ENCODE measurements at regions not wholly inside any gene's neighbourhood (a gene's known extent, or its start where the extent isn't known, plus 50 kb on each side); places are given as distances from the start of the nearest gene placed in this dataset.

DNA sequence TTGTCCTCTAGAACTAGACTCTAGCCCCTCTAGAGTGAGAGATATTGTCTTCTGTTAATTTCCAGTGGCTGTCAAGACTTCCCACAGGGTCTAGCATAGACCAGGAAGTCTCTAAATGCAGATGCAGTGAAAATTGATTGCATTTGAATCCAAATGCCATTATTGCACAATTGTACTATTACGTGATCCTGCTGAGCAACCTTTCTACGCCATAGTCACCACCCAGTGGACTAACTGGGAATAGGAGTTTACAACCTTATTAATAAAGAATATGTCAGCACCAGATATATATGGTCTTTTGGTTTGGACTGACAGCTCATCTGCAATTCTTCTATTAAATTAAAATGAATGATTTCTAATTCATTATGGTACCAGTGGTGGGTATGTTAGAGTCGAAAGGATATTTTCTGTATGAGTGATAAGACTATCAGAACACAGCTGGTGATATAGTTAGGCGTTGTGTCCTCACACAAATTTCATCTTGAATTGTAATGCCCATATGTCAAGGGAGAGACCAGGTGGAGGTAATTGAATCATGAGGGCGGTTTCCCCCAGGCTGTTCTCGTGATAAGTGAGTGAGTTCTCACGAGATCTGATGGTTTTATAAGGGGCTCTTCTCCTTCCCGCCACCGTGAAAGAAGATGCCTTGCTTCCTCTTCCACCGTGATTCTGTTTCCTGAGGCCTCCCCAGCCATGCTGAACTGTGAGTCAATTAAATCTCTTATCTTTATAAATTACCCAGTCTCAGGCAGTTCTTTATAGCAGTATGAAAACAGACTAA, 138.9 kb upstream of the CA10 start:
- POLR2A ChIA-PET = no interaction called here
- Histone ChIP-seq H3K4me2 (ENCODE audit: insufficient read depth, low read length) (no peak overlapping the region), H3K36me3 (ENCODE audit: control insufficient read depth in 2 of 2, extremely low read depth in 1 of 2, insufficient read depth in 2 of 2, low read length in 2 of 2) (no peaks in the 10 kb centered on the region), H4K20me1 (replicated peaks; ENCODE audit: control insufficient read depth, extremely low read depth, insufficient read depth, low read length) (no peaks in the 10 kb centered on the region), H3K79me2 (ENCODE audit: control insufficient read depth, insufficient read depth, low read length) (no peaks in the 10 kb centered on the region), H3K27ac (ENCODE audit: insufficient read depth, low read depth, low read length) (no peak overlapping the region), H3K27me3 (ENCODE audit: control insufficient read depth in 2 of 2, insufficient read depth in 2 of 2, low read length in 2 of 2) (no peaks in the 10 kb centered on the region), H2AFZ (ENCODE audit: low read depth, low read length) (no peak overlapping the region), H3K4me3 (replicated peaks in 1 of 3; ENCODE audit: insufficient read depth in 1 of 3, low read depth in 1 of 3, low read length in 3 of 3) (no peak overlapping the region), H3K4me1 (ENCODE audit: control insufficient read depth, extremely low read depth, insufficient read depth, low read length) (no peaks in the 10 kb centered on the region), H3K9me1 (replicated peaks; ENCODE audit: control insufficient read depth, extremely low read depth, insufficient read depth, low read length) (no peaks in the 10 kb centered on the region), H3K9me3 (replicated peaks; ENCODE audit: control insufficient read depth, insufficient read depth, low read length) (peaks cover 3% of the 10 kb centered on the region), H3K9ac (replicated peaks; ENCODE audit: extremely low read depth, insufficient read depth, low read length) (no peak overlapping the region)
- CTCF ChIA-PET = no interaction called here
- BruUV-seq (replicated peaks) = no TSS peak
- TF ChIP-seq POLR2A (IDR thresholded peaks at IDR 0.05; ENCODE audit: low read depth, low read length) = no peak
- no peak for TF ChIP-seq GATA2 (IDR thresholded peaks at IDR 0.05; ENCODE audit: insufficient read depth, insufficient read length, low read depth, low read length)
- dilution Hi-C loops (cut with MboI; ENCODE audit: extremely low pct_ligation_motif_present, low sequenced_read_pairs) (no loop called here), intact Hi-C loops (cut with micrococcal nuclease) (no loop called here)
- FAIRE-seq (no peak), DNase-seq (ENCODE audit: low read depth, low spot score) (no peak)

DNA sequence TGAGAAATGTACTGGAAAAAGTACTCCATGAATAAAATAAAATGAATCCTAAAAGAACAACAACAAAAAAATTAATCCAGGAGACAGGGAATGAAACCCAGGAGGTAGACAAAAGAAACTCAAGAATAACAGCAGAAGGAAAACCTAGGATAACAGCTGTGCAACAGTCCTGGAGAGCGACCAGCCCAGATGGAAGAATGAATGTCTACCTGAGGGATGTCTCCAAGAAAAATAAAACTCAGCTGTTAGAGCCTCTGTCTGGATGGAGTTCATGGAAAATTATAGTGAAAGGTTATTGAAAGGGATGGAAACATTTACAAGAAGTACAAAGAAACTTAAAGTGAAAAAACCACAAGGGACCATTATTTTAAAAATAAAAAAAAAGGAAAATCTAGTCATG, 135.8 kb upstream of the CA10 start:
- no peaks in the 10 kb centered on the region for H4K20me1 ChIP-seq (replicated peaks; ENCODE audit: control insufficient read depth, extremely low read depth, insufficient read depth, low read length)
- ChIA-PET POLR2A (no interaction called here), CTCF (no interaction called here)
- no TSS peak for BruUV-seq (replicated peaks)
- dilution Hi-C loops (cut with MboI; ENCODE audit: extremely low pct_ligation_motif_present, low sequenced_read_pairs) = no loop called here
- H3K4me2 ChIP-seq (ENCODE audit: insufficient read depth, low read length) = no peak overlapping the region
- DNase-seq (ENCODE audit: low read depth, low spot score) (no peak), FAIRE-seq (no peak)
- H3K4me3 ChIP-seq (replicated peaks in 1 of 3; ENCODE audit: insufficient read depth in 1 of 3, low read depth in 1 of 3, low read length in 3 of 3) = no peak overlapping the region
- H3K9me3 ChIP-seq (replicated peaks; ENCODE audit: control insufficient read depth, insufficient read depth, low read length) = peaks cover 2% of the 10 kb centered on the region
- H3K27me3 ChIP-seq (ENCODE audit: control insufficient read depth in 2 of 2, insufficient read depth in 2 of 2, low read length in 2 of 2) = no peaks in the 10 kb centered on the region
- no peaks in the 10 kb centered on the region for H3K36me3 ChIP-seq (ENCODE audit: control insufficient read depth in 2 of 2, extremely low read depth in 1 of 2, insufficient read depth in 2 of 2, low read length in 2 of 2)
- H2AFZ ChIP-seq (ENCODE audit: low read depth, low read length) = no peak overlapping the region
- H3K27ac ChIP-seq (ENCODE audit: insufficient read depth, low read depth, low read length) = no peak overlapping the region
- intact Hi-C loops (cut with micrococcal nuclease) = no loop called here
- no peaks in the 10 kb centered on the region for H3K79me2 ChIP-seq (ENCODE audit: control insufficient read depth, insufficient read depth, low read length)
- no peak overlapping the region for H3K9ac ChIP-seq (replicated peaks; ENCODE audit: extremely low read depth, insufficient read depth, low read length)
- H3K4me1 ChIP-seq (ENCODE audit: control insufficient read depth, extremely low read depth, insufficient read depth, low read length) = no peaks in the 10 kb centered on the region
- TF ChIP-seq, protein P1, sequence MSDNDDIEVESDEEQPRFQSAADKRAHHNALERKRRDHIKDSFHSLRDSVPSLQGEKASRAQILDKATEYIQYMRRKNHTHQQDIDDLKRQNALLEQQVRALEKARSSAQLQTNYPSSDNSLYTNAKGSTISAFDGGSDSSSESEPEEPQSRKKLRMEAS (IDR thresholded peaks at IDR 0.05; ENCODE audit: insufficient read depth, insufficient read length) = no peak
- no peak for TF ChIP-seq MYC (IDR thresholded peaks at IDR 0.05; ENCODE audit: low read depth, low read length)
- no peak for TF ChIP-seq EZH2 (IDR thresholded peaks at IDR 0.05; ENCODE audit: borderline replicate concordance, low read depth, low read length, severe bottlenecking)
- TF ChIP-seq JUN (IDR thresholded peaks at IDR 0.05; ENCODE audit: borderline replicate concordance, insufficient read depth, insufficient read length, low read depth) = no peak
- TF ChIP-seq GATA2 (IDR thresholded peaks at IDR 0.05; ENCODE audit: insufficient read depth, insufficient read length, low read depth, low read length) = no peak
- H3K9me1 ChIP-seq (replicated peaks; ENCODE audit: control insufficient read depth, extremely low read depth, insufficient read depth, low read length) = no peaks in the 10 kb centered on the region
